SU-DHL-6 (cell line): ENCODE measurements at regions not wholly inside any gene's neighbourhood (a gene's known extent, or its start where the extent isn't known, plus 50 kb on each side); places are given as distances from the start of the nearest gene placed in this dataset.

Experiments used
- EZH2phosphoT487 ChIP-seq: fragments of 200-600 bp; sonication (generic), shearing (Covaris generic); conservative IDR thresholded peaks from 2 replicates; pipeline ENCODE4 v1.6.1; 2018; ENCODE audit warnings: mild to moderate bottlenecking, antibody characterized with exemption, low read length, moderate library complexity, mixed read lengths
- TF ChIP-seq, protein P1 (sequence below): fragments of 200-600 bp; sonication (generic); IDR thresholded peaks from one replicate; pipeline ENCODE4 v1.5.1; 2017; ENCODE audit warnings: antibody characterized with exemption, mild to moderate bottlenecking, low read length, moderate library complexity; ENCODE audit not compliant: insufficient read depth, poor library complexity, severe bottlenecking

- TF ChIP-seq, protein P1, sequence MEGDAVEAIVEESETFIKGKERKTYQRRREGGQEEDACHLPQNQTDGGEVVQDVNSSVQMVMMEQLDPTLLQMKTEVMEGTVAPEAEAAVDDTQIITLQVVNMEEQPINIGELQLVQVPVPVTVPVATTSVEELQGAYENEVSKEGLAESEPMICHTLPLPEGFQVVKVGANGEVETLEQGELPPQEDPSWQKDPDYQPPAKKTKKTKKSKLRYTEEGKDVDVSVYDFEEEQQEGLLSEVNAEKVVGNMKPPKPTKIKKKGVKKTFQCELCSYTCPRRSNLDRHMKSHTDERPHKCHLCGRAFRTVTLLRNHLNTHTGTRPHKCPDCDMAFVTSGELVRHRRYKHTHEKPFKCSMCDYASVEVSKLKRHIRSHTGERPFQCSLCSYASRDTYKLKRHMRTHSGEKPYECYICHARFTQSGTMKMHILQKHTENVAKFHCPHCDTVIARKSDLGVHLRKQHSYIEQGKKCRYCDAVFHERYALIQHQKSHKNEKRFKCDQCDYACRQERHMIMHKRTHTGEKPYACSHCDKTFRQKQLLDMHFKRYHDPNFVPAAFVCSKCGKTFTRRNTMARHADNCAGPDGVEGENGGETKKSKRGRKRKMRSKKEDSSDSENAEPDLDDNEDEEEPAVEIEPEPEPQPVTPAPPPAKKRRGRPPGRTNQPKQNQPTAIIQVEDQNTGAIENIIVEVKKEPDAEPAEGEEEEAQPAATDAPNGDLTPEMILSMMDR, result no peak
- TF ChIP-seq EZH2phosphoT487, result no peak
Observed at GRCh38 chr4:129384974-129385373, 289.0 kb downstream of the C4orf33 start.
